HG03520 (cell line): ENCODE measurements at regions not wholly inside any gene's neighbourhood (a gene's known extent, or its start where the extent isn't known, plus 50 kb on each side); places are given as distances from the start of the nearest gene placed in this dataset.

Source experiments
- ATAC-seq: cut with Tn5 transposase; IDR thresholded peaks from one replicate; pipeline ENCODE4 v1.9.1; 2021; ENCODE audit warnings: mild to moderate bottlenecking, moderate library complexity; ENCODE audit not compliant: unreplicated experiment

DNA sequence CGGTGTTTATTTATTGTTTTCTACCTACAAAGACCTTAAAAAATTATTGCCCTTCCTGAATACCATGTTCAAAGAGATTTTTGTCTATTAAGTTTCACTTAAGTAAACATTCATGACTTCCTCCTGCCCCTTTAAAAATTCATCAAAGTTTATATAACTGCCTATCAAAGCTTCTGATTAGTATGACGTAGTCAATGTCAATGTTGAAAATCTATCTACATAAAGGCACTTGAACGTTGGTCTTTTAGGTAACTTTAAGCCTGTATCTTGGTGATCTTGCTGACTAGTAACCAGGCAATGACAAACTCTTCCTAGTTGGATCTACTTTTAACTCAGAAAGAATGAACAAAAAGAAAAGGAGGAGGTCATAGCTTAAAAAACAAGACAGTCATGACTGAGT, 97.2 kb downstream of the MAIP1 start:
- ATAC-seq = no peak

DNA sequence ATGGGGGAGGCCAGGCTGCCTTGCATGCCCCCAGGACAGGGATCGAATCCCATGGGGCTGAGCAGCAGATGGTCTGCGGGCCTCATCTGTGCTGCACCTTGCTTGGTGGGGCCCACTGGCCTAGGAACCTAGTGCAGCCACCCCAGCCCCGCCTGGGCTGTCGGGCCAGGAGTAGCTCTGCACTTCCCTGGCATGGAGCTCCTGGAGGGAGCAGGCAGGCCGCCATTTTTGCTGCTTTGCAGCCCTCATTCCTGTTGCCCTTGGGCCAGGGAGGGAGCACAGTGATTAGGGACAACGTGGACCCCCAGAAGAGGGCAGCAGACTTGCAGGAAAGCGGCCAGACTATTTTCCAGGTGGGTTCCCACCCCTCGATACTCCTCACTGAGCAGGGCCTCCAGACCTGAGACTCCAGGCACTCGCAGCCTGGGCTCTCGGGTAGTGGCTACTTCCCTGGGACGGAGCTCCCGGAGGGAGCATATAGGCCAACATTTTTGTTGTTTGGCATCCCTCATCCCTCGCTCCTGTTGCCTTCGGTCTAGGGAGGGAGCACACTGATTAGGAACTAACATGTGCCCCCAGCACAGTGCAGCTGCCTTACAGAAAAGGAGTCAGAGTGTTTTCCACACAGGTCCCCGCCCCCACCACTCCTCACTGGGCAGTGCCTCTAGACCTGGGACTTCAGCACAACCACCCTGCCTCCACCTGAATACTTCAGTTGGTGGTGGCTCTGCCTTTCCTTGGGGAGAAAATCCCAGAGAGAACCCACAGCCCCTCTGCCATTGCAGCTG, 99.5 kb downstream of the MAIP1 start:
- ATAC-seq = no peak

DNA sequence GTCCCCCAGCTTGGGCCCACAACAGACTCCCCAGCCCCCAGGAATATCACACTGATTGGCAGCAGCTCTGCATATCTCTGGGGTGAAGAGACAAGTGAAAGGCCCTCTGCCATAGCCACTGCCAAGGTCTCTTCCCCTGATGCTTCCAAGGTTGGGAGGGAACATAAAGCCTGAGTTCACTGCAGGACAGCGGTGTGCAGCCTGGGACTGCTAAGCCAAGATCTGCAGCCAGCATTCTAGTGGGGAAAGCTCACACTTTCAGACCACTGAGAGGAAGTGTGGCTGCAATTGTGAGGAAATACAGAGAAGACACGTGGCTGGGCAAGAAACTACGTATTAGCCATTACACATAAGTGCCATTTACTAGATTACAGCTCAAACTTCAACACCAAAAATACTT, 100.7 kb downstream of the MAIP1 start:
- ATAC-seq = no peak

DNA sequence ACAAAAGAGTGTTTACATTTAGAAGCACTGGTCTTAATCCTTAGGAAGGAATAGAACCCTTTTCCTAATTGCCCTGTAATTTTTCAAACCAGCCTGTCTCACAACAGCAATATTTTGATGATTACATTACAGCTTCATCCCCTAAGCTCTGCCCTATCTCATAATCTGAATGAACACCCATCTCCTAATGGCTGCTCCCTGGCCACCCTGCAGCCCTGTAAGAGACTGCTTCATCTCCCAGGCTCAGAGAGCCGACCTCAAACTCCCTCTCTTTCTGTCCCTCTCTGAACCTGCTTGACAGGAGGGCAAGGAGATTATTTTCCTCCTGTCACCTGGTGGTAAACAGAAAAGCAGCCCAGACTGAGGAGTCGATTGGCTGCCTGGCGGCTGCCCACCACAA, 107.8 kb downstream of the MAIP1 start:
- no peak for ATAC-seq

DNA sequence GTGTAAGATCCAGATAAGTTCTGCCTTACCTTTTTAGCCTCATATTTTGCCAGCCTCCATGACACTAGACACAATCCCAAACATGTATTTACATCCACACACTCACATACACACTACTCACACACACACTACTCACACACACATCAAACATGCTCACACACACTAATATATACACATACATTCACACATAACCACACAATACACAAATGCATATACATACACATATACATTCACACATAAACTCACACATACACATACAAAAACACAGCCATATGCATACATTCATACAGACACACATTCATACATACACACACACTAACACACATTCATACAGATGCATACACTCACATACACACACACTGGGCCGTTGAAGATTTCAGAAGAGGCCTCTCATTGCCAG, 109.5 kb downstream of the MAIP1 start:
- no peak for ATAC-seq

DNA sequence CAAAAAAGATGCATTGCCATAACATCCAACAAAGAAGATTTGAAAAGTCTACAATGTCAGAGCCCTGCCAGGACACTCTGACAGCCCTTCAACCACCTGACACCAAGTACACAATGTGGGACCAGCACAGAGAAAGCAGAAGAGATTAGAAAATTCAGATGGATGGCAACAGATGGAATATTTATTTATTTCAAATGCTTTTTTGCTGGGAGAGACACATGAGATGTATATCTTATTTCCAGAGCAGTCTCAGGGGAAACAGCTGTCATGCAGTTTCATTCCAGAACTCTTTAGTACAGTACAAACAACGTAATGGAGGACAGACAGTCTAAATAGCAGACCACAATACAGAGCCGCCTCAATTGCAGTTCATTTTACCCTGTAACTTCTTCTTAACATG, 110.1 kb downstream of the MAIP1 start:
- ATAC-seq = no peak

DNA sequence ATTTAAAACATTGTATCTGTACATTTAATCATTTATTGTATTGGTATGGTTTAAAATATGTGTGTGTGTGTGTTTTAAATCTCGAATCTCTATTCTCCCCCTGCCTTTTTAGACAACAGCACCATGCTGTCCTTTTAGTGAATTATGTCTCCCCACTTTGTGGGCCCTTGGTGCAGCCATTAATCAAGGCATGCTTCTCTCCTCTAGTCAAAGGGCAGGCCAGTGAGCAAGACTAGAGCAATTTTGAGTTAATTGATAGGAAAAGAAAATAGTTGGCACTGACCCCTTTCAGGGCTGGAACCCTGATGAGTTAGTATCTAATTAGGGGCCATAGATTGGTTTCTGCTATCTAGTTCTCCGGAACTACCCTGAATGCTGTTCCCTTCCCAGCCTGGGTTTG, 111.0 kb downstream of the MAIP1 start:
- ATAC-seq = no peak

DNA sequence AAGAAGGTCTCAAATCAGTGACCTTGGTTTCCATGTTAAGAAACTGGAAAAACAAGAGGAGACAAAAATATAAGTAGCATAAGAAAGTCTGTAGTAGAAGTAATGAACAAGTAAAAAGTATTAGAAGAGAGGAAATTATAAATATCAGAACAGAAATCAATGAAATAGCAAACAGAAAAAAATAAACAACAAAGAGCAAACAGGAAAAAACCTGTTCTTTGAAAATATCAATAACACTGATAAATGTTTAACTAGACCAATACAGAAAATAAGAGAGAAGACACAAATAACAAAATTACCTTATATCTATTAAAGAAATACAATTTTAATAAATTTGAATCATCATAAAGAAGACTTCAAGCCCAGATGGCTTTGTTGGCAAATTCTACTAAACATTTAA, 113.3 kb downstream of the MAIP1 start:
- no peak for ATAC-seq

DNA sequence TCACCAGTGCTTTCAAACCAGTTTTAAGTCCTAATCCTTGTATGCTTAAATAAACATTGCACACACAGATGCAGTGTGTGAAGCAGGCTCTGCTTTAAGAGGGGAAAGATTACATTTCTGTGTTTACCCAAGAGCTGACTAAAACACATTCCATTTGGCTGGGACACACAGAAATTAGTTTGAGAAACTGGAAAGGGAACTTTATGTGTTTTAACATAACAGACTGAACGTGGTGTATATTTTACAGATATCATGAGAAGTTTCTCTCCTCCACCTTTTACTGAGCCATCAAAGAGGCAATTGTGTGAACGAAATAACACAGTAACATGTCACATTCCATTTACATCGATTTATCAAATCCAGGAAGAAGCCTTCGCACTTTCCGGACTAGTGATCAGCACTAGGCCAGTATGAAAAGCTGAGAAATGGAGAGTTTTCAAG, 121.8 kb downstream of the MAIP1 start:
- ATAC-seq = no peak

DNA sequence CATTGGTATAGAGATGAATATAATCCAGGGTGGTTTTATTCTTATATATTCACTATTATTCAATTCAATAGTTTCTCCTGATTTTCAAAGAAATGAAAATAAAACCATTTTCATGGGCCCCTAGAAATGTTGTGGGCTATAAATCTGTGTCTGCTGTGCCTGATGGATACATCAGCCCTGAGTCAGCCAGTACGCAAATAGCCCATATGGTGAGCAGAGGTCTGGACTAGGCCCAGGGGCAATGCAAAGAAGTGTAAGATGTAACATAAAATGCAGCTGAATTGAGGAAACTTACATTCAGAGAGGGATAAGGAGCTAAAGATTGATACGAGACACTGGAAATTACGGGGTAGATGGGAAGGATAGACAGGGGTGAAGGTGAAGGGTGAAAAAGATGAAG, 122.5 kb downstream of the MAIP1 start:
- ATAC-seq = no peak

DNA sequence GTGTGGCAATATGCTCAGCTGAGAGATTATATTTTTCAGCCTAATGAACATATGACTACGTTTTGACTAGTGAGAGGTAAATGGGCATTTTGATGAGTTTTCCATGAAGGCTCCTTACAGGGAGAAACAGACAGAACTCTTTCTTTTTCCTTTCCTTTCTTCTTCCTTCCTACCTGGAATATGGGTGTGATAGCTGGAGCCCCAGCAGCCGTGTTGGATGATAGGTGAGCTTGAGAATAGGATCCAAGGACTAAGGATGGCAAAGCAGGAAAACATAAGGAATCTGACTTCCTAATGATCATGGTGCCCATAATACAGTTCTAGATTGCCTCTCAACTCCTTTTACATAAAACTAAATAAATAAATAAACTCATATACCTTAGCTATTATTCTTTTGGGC, 124.0 kb downstream of the MAIP1 start:
- ATAC-seq = no peak

DNA sequence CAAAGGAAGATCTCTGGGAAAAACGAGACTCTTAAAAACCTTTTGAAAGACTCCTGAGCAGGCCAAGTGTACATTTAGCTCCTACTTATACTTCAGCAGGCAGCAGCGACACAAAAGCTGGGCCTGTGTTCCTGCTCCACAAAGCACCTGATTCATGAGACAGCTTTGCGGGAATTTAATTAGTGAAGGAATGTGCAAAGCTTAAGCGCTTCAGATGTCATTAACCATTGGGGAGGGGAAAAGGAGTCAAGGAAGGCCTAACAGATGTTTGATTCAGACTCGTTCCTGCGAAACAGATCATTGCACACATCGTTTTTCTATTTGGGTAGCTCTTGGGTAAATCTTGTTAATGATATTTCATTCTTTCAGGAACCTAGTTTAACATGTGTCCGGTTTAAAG, 125.9 kb downstream of the MAIP1 start:
- ATAC-seq = no peak

DNA sequence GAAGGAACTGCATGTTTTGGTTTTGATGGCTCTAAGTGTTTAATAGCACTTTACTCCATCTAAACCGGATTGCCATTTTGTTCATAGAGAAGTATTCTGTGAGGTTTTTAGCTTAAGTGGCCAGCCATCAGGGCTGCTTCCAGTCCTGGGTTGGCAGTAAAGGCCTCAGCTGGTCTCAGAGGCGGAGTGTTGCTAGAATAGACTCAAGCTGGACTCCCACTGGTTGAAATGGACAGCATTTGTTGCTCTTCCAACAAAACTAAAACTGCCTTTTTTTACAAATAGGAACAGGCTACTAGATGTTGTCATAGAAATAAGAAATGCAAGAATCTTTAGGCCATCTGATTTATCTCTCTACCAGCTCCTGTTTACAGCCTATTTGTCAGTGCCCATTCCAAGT, 126.4 kb downstream of the MAIP1 start:
- ATAC-seq = no peak

DNA sequence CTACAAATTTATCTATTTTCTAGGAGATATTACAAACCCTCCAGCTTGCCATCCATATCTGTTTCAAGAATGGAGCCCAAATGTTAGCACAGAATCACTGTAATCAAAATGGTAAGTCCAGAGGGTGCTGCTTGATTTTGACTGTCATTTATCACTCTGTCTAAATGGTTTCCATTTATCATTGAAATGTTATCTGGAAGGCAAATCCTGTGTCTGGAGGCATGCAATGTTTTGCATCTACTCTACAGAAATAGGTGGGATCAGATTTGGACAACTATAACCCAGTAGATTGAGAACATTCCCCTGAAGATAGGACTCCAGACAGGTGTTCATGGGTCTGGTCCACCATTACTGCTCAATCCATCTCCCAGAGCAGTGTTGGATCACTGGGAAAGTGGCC, 128.7 kb downstream of the MAIP1 start:
- no peak for ATAC-seq

DNA sequence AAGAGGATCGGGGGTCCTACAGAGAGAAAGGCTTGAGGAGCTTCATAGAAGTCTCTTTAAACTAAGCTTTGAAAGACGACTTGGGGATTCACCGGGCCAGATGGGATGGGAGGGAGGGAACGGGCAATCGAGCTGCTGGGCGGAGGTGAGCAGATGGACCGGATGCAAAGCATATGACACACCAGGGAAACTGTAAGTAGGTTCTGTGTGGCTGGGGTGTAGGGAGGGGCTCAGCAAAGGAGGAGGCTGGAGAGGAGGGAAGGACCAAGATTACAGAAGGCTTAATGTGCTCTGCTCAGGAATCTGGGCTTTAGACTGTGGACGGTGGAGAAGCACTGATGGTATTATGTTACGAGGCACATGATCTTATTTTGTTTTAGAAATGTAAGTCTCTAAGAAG, 131.5 kb downstream of the MAIP1 start:
- no peak for ATAC-seq

DNA sequence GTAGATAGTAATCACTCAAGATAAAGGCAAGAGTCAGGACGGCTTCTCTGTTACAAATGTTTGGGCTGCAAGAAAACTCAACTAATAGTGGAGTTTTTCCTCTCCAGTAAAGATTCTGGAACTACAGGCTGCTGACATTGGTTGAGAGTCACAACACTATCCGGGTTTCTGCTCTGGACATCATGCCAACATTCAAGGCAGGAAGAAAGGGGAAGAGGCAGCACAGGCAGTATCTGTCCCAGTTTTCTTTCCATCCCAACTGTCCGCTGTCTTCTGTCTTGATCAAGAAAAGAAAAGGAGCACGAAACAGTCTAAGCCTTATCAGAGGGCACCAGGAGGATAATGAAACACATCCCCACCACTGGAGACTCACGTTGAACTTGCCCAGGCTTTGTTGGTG, 132.1 kb downstream of the MAIP1 start:
- no peak for ATAC-seq

DNA sequence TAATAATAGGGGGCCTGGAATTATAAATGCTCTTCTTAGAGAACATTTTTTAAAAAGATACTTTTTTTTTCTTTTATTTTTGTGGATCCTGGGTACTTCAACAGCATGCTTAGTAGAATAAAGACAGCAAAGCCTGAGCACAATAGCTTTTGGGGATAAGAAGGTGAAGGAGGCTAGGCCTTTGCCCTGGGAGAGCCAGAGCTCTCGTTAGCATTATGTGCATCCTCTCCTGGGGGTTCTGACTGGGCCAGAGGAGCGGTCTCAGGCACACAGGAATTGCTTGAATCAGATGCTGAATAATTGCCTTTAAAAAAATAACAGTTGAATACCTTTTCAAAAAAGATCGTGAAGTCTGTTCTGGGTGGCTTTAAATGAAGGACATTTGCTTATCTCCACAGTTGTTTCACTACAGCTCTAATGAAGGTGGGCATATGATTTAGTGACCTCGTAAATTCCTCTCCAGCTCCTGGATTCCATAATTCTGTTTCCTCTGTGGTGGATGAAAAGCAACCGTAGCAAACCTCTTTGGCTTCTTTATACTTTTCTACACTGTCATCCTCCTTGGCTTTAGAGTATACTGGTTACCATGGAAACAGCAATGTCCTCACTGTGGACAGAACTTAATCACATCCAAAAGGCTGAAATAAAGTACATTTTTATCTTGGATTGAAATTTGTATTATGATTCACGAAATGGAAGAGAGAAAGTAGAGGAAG, 133.8 kb downstream of the MAIP1 start:
- no peak for ATAC-seq

DNA sequence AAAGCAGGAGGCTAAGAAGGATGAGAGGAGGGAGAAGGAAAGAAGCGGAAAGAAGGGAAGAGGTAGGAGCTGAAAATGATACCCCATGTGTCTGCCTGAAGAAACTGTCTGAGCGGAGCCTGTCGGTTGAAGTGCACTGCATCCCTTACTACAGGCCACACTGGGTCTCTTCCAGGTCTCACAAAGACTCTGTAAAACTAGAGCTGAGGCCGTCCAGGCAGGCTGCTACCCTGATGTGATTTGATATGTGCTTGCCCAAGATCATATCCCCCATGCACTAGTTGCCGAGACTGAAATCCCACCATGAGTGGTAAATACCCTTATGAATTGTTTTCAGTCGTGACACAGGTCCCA, 134.4 kb downstream of the MAIP1 start:
- no peak for ATAC-seq

DNA sequence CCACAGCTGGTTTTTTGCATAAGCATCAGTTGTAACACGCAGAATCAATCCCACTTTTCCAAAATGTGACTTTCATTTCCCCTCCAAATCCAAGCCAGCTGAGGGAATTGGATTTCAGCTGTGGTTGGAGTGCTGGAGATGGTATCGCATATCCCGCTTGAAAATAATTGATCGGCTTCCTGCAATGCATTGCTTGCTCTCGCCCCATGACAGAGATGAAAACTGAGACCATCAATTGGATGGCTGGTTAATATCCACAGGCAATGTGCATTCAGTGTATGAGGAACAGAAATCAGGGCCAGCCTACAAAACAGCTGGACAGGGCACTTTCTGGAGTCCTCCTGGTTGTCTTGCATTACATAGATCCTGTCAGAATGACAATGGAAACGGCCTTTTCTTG, 135.3 kb downstream of the MAIP1 start:
- ATAC-seq = no peak

DNA sequence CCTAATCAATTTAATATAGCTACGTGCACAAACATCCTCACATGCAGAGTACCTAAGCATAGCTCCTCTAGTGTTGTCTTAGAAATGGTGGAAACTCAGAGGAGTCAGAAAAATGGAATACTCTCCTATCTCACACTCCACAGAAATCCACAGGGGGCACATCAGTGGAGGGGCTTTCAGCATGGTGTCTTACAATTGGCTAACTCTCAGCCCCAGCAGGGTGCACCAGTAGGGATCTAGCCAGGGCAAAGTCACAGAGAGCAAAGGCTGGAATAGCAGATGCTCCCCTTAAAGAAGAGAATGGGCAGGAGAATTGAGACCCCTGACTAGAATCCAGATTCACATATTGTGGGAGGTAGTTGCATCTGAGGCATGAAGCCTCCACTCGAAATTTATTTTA, 135.7 kb downstream of the MAIP1 start:
- ATAC-seq = no peak

DNA sequence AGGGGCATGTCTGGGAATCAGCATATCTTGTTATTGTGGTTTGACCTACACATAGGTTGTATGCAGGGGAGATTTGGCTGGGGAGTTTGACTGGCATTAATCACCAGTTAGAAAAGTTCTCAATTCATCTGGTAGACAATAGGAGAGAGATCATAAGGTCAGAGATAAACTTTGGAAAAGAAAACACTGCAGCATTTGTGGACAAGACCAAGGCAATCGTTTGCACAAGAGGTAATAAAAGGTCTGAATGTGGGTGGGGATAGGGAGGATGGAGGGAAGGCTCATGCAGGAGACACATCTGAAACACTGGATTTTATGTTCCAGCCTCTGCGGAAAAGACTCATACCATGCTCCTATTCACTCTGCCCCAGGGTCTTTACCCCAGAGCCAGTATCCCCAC, 136.9 kb downstream of the MAIP1 start:
- no peak for ATAC-seq

DNA sequence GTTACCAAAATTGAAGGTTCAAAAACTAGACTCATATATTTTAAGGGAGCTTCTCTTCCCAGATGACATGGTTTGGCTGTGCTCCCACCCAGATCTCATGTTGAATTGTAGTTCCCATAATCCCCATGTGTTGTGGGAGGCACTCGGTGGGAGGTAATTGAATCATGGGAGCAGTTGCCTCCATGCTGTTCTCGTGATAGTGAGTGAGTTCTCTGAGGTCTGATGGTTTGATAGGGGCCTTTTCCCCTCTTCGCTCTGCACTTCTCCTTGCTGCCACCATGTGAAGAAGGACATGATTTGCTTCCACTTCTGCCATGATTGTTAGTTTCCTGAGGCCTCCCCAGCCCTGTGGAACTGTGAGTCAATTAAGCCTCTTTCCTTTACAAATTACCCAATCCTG, 140.1 kb downstream of the MAIP1 start:
- no peak for ATAC-seq

DNA sequence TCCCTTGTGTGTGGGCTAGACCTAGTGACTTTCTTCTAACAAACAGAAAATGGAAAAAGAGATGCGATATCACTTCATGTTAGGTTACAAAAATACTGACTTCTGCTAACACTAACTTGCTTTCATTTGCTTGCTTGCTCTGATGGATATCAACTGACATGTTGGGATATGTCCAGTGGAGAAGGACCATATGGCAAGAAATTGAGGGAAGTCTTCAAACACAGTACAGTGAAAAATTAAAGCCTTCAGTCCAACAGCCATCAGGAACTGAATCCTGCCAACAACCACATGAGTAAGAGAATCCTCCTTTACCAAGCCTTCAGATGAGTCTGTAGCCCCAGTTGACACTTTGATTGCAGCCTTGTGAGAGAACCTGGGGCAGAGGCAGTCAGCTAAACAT, 143.9 kb downstream of the MAIP1 start:
- ATAC-seq = no peak
